ENCODE measurements at regions not wholly inside any gene's neighbourhood (a gene's known extent, or its start where the extent isn't known, plus 50 kb on each side); places are given as distances from the start of the nearest gene placed in this dataset.

GRCh38 chr9:89724659-89725058 lies 119.8 kb downstream of the GADD45G start:
- Histone ChIP-seq H3K4me3 (no peak overlapping the region), H3K9me3 (no peaks in the 10 kb centered on the region), H3K4me1 (peaks cover 0 to 12% (median 6%) of the 10 kb centered on the region in 4 donors), H3K27me3 (no peaks in the 10 kb centered on the region), H3K36me3 (no peaks in the 10 kb centered on the region), H3K27ac (no peak overlapping the region)
- DNase-seq = no peak
- in situ Hi-C loops (cut with MboI; ENCODE audit: low pct_ligation_motif_present in 1 of 4, low pct_unique_long_range_greater_than_20kb in 1 of 4, low sequenced_read_pairs in 3 of 4) (no loop called here), intact Hi-C loops (cut with DNase I; ENCODE audit: low total_unique reads) (no loop called here)
- TF ChIP-seq POLR2A (IDR thresholded peaks at IDR 0.05) (no peak), POLR2AphosphoS5 (IDR thresholded peaks at IDR 0.05) (no peak), CTCF (IDR thresholded peaks at IDR 0.05) (no peak), EP300 (IDR thresholded peaks at IDR 0.05; ENCODE audit: low read depth) (no peak)
- 90 to 94% methylated on average over 4 of the region's 4 CpGs for WGBS, 2 donors (ENCODE audit: low coverage in 1 of 2)

- 89 to 96% methylated on average over 1 of the region's 1 CpG for WGBS, 2 donors (ENCODE audit: low coverage in 1 of 2)
Measured at GRCh38 chr9:89725271-89725670, 120.5 kb downstream of the GADD45G start.

GRCh38 chr9:89729954-89730530 lies 125.2 kb downstream of the GADD45G start:
- no peaks in the 10 kb centered on the region for H3K36me3 ChIP-seq
- intact Hi-C loops (cut with DNase I; ENCODE audit: low total_unique reads) = no loop called here
- TF ChIP-seq EP300 (IDR thresholded peaks at IDR 0.05; ENCODE audit: low read depth) (no peak), POLR2A (IDR thresholded peaks at IDR 0.05) (no peak), POLR2AphosphoS5 (IDR thresholded peaks at IDR 0.05) (no peak), CTCF (IDR thresholded peaks at IDR 0.05) (no peak)
- H3K9me3 ChIP-seq = no peaks in the 10 kb centered on the region
- H3K27me3 ChIP-seq = no peaks in the 10 kb centered on the region
- in situ Hi-C loops (cut with MboI; ENCODE audit: low pct_ligation_motif_present in 1 of 4, low pct_unique_long_range_greater_than_20kb in 1 of 4, low sequenced_read_pairs in 3 of 4) = no loop called here
- peaks cover 13 to 19% (median 16%) of the 10 kb centered on the region in 4 donors for H3K4me1 ChIP-seq
- H3K4me3 ChIP-seq = no peak overlapping the region
- 72 to 83% methylated on average over 4 to 5 of the region's 5 CpGs for WGBS, 2 donors (ENCODE audit: low coverage in 1 of 2)
- DNase-seq = no peak
- H3K27ac ChIP-seq = no peak overlapping the region

More at GRCh38 chr9:89725271-89725670, 120.5 kb downstream of the GADD45G start:
- H3K4me3 ChIP-seq = no peak overlapping the region
- intact Hi-C loops (cut with DNase I; ENCODE audit: low total_unique reads) = no loop called here
- H3K9me3 ChIP-seq = no peaks in the 10 kb centered on the region
- no peaks in the 10 kb centered on the region for H3K27me3 ChIP-seq
- DNase-seq = no peak
- H3K4me1 ChIP-seq = peaks cover 0 to 12% (median 6%) of the 10 kb centered on the region in 4 donors
- no peak overlapping the region for H3K27ac ChIP-seq
- in situ Hi-C loops (cut with MboI; ENCODE audit: low pct_ligation_motif_present in 1 of 4, low pct_unique_long_range_greater_than_20kb in 1 of 4, low sequenced_read_pairs in 3 of 4) = no loop called here
- H3K36me3 ChIP-seq = no peaks in the 10 kb centered on the region
- TF ChIP-seq POLR2AphosphoS5 (IDR thresholded peaks at IDR 0.05) (no peak), CTCF (IDR thresholded peaks at IDR 0.05) (no peak), POLR2A (IDR thresholded peaks at IDR 0.05) (no peak)

GRCh38 chr9:89730715-89731114 lies 125.9 kb downstream of the GADD45G start:
- DNase-seq = no peak
- WGBS, 2 donors (ENCODE audit: low coverage in 1 of 2) = 82 to 88% methylated on average over 11 to 17 of the region's 17 CpGs

More at GRCh38 chr9:89730715-89731114, 125.9 kb downstream of the GADD45G start:
- H3K9me3 ChIP-seq = no peaks in the 10 kb centered on the region
- in situ Hi-C loops (cut with MboI; ENCODE audit: low pct_ligation_motif_present in 1 of 4, low pct_unique_long_range_greater_than_20kb in 1 of 4, low sequenced_read_pairs in 3 of 4) (no loop called here), intact Hi-C loops (cut with DNase I; ENCODE audit: low total_unique reads) (no loop called here)
- H3K4me1 ChIP-seq = peaks cover 13 to 19% (median 16%) of the 10 kb centered on the region in 4 donors
- H3K27me3 ChIP-seq = no peaks in the 10 kb centered on the region
- H3K36me3 ChIP-seq = no peaks in the 10 kb centered on the region
- H3K4me3 ChIP-seq = no peak overlapping the region
- no peak overlapping the region for H3K27ac ChIP-seq
- TF ChIP-seq POLR2A (IDR thresholded peaks at IDR 0.05) = no peak
- no peak for TF ChIP-seq POLR2AphosphoS5 (IDR thresholded peaks at IDR 0.05)
- TF ChIP-seq EP300 (IDR thresholded peaks at IDR 0.05; ENCODE audit: low read depth) = no peak
- TF ChIP-seq CTCF (IDR thresholded peaks at IDR 0.05) = no peak
